Pons (tissue), 1 donor: ENCODE measurements at regions not wholly inside any gene's neighbourhood (a gene's known extent, or its start where the extent isn't known, plus 50 kb on each side); places are given as distances from the start of the nearest gene placed in this dataset.
A peak's percentile ranks its signal among the peaks of the same experiment; 100 is the strongest.

Experiments used
- DNase-seq: peaks from one replicate; pipeline ENCODE4 v3.0.0-alpha.2; 2016; ENCODE audit warnings: low spot score

- no peak for DNase-seq
These were observed 144.5 kb downstream of the INSIG2 start for GRCh38 chr2:118232796-118233195.

DNA sequence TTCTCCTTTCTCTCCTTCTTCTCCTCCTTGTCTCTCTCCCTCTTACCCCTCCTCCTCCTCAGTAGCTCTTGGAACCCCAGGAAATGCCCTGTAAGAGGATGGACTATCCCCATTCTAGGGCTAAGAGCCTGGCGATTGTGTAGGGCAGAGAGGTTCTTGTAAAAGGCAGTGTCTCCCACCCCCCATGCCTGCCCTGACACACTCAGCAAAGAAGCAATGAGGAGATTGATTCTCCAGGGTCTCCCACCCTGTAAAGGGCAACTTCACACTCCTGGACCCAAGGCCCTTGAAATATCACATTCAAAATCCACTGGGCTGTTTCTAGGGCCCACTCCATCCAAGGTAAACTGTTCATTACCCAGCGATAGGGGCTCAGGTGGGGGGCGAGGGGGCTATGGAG lies 144.1 kb downstream of the INSIG2 start:
- DNase-seq: no peak

GRCh38 chr2:118231759-118232158 lies 143.5 kb downstream of the INSIG2 start:
- no peak for DNase-seq

DNA sequence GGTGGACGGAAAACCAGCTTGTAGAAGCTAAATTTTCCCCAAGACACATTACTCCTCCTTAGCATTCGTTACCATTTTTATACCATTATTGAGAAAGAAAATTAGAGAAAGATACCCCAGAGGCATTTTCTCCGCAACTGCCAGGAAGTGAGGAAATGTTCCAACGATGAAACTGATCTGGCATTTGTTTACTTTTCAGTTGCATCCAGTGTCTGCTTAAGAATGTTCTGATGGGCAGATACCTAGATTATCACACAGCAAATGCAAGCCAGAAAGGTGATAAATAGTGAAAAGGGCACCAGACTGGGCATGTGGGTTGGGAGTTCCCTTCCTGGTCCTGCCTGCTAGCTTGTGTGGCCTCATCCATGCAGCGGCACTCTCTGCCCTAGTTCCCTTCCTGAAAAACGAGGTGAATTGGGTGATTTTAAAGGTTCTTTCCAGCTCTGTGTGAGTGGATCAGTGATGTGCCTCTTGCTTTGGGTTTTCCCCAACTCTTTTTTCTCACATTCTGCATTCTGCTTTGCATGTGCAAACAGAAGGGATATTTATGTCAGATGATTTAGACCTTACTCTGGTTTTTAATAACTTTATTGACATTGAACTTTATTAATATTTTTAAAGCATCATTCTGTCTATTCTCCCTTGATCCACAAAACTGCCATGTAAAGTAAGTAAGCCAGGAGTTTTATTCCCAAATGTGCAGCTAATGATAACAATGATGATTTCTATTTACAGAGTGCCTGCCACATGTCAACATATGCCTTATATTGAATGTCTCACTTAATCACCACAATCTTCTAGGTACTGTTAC lies 139.6 kb downstream of the INSIG2 start:
- DNase-seq: no peak

DNA sequence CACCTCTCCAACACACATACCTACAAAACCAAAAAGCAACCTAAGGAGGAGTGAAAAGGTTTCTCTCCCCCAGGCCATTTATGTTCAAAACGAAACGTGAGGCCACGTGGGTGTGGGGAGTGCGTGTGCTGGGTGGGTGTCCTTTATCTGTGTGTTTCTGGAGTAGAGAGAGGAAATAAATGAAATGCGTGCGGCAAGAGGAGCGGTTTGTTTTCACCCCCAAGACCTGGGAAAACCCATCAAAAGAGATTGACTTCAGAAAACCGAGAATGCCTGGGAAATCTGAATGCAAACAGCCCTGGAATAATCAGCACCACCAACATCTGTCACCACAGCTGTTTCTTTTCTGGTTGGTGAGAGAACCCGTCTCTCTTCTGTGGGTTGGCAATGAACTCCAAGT lies 137.4 kb downstream of the INSIG2 start:
- no peak for DNase-seq

DNA sequence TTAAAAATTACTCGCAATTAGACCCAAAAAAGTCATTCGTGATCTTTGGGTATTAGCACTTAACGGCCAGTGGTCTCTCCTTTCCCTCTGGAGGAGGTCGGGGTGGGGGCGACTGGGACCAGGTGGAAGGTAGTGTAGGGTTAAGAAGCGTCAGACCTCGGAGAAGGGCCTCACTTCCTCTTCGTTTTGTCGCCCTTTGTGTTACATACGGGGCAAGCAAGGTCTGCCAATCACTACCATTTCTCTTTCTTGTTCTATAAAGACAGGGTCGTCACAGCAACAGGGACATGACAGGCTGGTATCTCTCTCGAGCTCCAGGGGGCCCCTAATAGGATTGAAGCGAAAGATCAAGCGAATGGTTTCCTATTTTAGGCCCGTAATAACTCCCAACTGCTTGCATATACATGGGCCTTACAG lies 136.6 kb downstream of the INSIG2 start:
- DNase-seq: no peak

- no peak for DNase-seq
These were observed 136.0 kb downstream of the INSIG2 start for GRCh38 chr2:118223992-118224894.

DNA sequence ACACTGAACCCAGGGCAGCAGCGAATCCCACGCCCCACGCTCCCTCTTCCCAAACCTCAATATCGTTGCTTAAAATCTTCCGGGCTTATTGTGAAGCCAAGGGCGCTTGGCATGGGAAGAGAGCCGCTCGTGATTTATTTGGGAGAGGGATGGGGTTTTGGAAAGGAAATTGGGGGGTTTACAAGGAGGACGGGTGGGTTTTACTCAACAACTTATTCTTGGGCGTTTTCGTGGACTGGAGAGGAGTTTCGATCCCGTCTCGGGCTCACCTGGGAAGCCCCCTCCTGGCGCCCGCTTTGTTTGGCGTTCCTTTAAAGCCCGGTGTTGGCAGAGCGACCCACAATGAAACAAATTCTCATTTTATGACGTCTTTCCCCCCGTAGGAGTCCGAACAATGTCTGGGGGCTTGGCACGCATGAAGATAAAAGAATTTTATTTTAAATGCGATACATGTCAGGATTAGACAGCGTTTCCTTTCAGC lies 135.3 kb downstream of the INSIG2 start:
- no peak for DNase-seq

- peak; percentile 12 for DNase-seq
These were observed 134.6 kb downstream of the INSIG2 start for GRCh38 chr2:118222672-118223421.

GRCh38 chr2:118222273-118222594 lies 134.0 kb downstream of the INSIG2 start:
- no peak for DNase-seq

- peak; percentile 89 for DNase-seq
These were observed 133.4 kb downstream of the INSIG2 start for GRCh38 chr2:118221536-118222272.

DNA sequence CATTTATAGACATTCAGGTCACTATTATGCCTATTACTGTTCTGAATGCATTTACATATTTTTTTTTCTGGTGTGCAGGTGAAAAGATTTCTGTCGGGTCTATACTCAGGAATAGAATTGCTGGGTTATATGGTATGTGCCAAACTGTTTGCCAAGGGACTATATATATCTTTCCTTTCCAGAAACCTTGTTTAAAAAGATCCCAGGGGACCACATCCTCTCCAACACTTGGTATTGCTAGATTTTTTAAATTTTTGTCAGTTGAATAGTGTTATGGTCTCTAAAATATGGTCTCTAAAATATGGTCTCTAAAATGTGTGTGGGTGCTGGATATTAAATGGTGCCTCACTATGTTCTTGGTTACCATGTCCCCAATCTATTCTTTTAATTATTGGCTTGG lies 131.3 kb downstream of the INSIG2 start:
- no peak for DNase-seq

GRCh38 chr2:118216224-118216623 lies 128.0 kb downstream of the INSIG2 start:
- no peak for DNase-seq

GRCh38 chr2:118209727-118210126 lies 121.5 kb downstream of the INSIG2 start:
- DNase-seq: no peak

GRCh38 chr2:118207889-118208288 lies 119.6 kb downstream of the INSIG2 start:
- no peak for DNase-seq

GRCh38 chr2:118202707-118203303 lies 114.5 kb downstream of the INSIG2 start:
- no peak for DNase-seq

- no peak for DNase-seq
These were observed 110.0 kb downstream of the INSIG2 start for GRCh38 chr2:118198268-118198667.

GRCh38 chr2:118197011-118197675 lies 108.9 kb downstream of the INSIG2 start:
- no peak for DNase-seq

DNA sequence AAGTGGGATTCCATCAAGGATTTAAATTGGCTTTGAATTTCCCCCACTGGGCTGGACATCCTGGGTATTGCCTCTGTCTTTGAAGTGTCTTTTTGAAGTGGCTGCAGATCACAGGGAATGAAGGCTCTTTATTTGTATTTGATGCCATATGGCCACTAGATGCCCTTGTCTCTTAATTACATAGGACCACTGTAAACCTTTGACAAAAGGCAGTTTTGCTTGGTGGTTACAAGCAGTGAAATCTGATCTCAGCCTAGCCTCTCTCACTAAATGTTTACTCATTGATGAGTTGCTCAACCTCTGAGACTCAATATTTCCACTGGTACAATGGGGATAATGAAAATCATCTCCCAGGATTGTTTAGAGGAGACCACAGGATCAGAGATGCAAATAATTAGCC lies 102.2 kb downstream of the INSIG2 start:
- DNase-seq: no peak

- no peak for DNase-seq
These were observed 98.6 kb downstream of the INSIG2 start for GRCh38 chr2:118186858-118187254.
